Stimulated activated naive CD8-positive, alpha-beta T cell treated with anti-CD3 and anti-CD28 coated beads, Interleukin-15, amount 100 ng/mL, for 72 hours (primary cell): ENCODE measurements at regions not wholly inside any gene's neighbourhood (a gene's known extent, or its start where the extent isn't known, plus 50 kb on each side); places are given as distances from the start of the nearest gene placed in this dataset.

Experiments used
- ATAC-seq: fragments of 150-1000 bp; cut with Tn5 transposase; 2 replicates; pipeline ENCODE4 v1.10.0; 2021; ENCODE audit warnings: mild to moderate bottlenecking, moderate library complexity
- DNase-seq, 2 donors: peaks; one replicate each; pipeline ENCODE4 v3.0.0; 2021 to 2022
- H3K27ac Mint-ChIP-seq, 2 donors: one replicate each; pipeline ENCODE4 v1.8.0; 2022; ENCODE audit warnings: mild to moderate bottlenecking in 2 of 2, mixed read lengths in 2 of 2, moderate library complexity in 2 of 2
- H3K27me3 Mint-ChIP-seq: one replicate; pipeline ENCODE4 v1.8.0; 2022; ENCODE audit warnings: mixed read lengths
- H3K4me1 Mint-ChIP-seq: one replicate; pipeline ENCODE4 v1.8.0; 2022; ENCODE audit warnings: mild to moderate bottlenecking, mixed read lengths
- H3K4me3 Mint-ChIP-seq, 2 donors: one replicate each; pipeline ENCODE4 v1.8.0; 2022; ENCODE audit warnings: mild to moderate bottlenecking in 2 of 2, mixed read lengths in 2 of 2, moderate library complexity in 1 of 2
- H3K9me3 Mint-ChIP-seq, 2 donors: one replicate each; pipeline ENCODE4 v1.8.0; 2022; ENCODE audit warnings: mixed read lengths in 2 of 2

GRCh38 chr1:5706239-5706638, 286.0 kb downstream of the NPHP4 start:
- DNase-seq (no peak), ATAC-seq (no peak)
- H3K27me3 Mint-ChIP-seq = no peaks in the 10 kb centered on the region
- no peak overlapping the region for H3K27ac Mint-ChIP-seq
- H3K4me1 Mint-ChIP-seq = peaks cover 6% of the 10 kb centered on the region
- H3K9me3 Mint-ChIP-seq = no peaks in the 10 kb centered on the region
- no peak overlapping the region for H3K4me3 Mint-ChIP-seq

- no peaks in the 10 kb centered on the region for H3K9me3 Mint-ChIP-seq
- no peak overlapping the region for H3K27ac Mint-ChIP-seq
- no peaks in the 10 kb centered on the region for H3K27me3 Mint-ChIP-seq
- H3K4me1 Mint-ChIP-seq = peaks cover 6% of the 10 kb centered on the region
- ATAC-seq = no peak
- DNase-seq = no peak
- no peak overlapping the region for H3K4me3 Mint-ChIP-seq
Measured at GRCh38 chr1:5705751-5706150, 286.5 kb downstream of the NPHP4 start.

- Mint-ChIP-seq H3K27me3 (no peaks in the 10 kb centered on the region), H3K4me1 (peaks cover 6% of the 10 kb centered on the region), H3K27ac (no peak overlapping the region), H3K9me3 (no peaks in the 10 kb centered on the region), H3K4me3 (no peak overlapping the region)
- DNase-seq = no peak
- ATAC-seq = no peak
Measured at GRCh38 chr1:5704561-5705514, 287.4 kb downstream of the NPHP4 start.

DNA sequence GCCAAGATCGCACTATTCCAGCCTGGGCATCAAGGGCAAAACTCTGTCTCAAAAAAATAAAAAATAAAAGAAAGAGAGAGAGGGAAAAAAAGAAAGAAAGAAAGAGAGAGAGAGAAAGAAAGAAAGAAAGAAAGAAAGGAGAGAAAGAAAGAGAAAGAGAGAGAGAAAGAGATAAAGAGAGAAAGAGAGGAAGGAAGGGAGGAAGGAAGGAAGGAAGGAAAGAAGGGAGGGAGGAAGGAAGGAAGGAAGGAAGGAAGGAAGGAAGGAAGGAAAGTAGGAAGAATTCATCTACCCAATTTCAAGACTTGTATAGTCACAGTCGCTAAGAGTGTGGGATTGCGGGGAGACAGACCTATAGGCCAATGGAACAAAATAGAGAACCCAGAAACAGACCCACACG, 290.6 kb downstream of the NPHP4 start:
- Mint-ChIP-seq H3K9me3 (no peaks in the 10 kb centered on the region), H3K4me3 (no peak overlapping the region), H3K4me1 (no peaks in the 10 kb centered on the region), H3K27ac (no peak overlapping the region), H3K27me3 (no peaks in the 10 kb centered on the region)
- ATAC-seq (no peak), DNase-seq (no peak)

GRCh38 chr1:5693568-5693967, 298.7 kb downstream of the NPHP4 start:
- H3K27ac Mint-ChIP-seq = no peak overlapping the region
- DNase-seq = no peak
- no peaks in the 10 kb centered on the region for H3K4me1 Mint-ChIP-seq
- no peak overlapping the region for H3K4me3 Mint-ChIP-seq
- H3K9me3 Mint-ChIP-seq = no peaks in the 10 kb centered on the region
- no peak for ATAC-seq
- H3K27me3 Mint-ChIP-seq = peaks cover 13% of the 10 kb centered on the region

- ATAC-seq = no peak
- Mint-ChIP-seq H3K9me3 (no peaks in the 10 kb centered on the region), H3K4me3 (no peak overlapping the region), H3K4me1 (no peaks in the 10 kb centered on the region), H3K27me3 (peaks cover 13% of the 10 kb centered on the region), H3K27ac (no peak overlapping the region)
- DNase-seq = no peak
Measured at GRCh38 chr1:5692664-5693063, 299.6 kb downstream of the NPHP4 start.

DNA sequence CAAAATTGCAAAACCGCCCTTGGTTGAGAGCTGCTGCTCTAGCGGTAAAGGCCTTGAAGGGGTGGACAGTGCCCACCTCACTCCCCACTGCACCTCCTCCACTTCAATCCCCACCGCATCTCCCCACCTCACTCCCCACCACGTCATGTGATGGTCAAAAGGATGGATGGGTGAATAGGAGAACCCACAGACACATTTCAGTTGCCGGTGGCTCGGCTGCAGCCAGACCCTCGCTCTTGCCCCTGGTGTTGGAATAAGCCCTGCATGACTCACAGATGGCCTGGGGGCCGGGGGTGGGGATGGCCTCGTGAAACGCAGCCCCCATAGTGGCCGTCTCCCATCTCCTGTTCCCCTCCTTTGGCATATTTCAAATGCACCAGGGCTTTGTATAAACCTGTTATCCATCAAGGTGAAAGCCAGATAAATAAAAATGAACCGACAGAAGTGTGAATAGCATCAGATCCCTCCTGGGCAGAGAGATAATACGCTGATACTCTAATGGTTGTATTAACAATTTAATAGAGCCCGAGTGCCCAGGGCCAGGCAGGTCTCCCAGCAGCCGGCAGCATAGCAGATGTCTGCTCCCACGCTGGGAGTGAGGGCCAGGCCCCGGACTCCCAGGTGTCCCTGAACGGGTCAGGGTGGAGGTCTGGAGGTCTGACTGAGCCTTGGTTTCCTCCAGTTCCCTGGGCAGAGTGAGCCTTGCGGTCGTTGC, 300.3 kb downstream of the NPHP4 start:
- H3K4me1 Mint-ChIP-seq = no peaks in the 10 kb centered on the region

GRCh38 chr1:5690898-5691297, 301.3 kb downstream of the NPHP4 start:
- ATAC-seq = no peak
- DNase-seq = no peak
- Mint-ChIP-seq H3K4me3 (no peak overlapping the region), H3K27me3 (peaks cover 13% of the 10 kb centered on the region), H3K27ac (no peak overlapping the region), H3K4me1 (no peaks in the 10 kb centered on the region), H3K9me3 (peaks cover 0 to 8% of the 10 kb centered on the region in 2 donors)

More for the DNA sequence above, 300.3 kb downstream of the NPHP4 start:
- no peak overlapping the region for H3K27ac Mint-ChIP-seq
- peaks cover 13% of the 10 kb centered on the region for H3K27me3 Mint-ChIP-seq
- ATAC-seq = no peak
- DNase-seq = no peak
- H3K9me3 Mint-ChIP-seq = no peaks in the 10 kb centered on the region
- no peak overlapping the region for H3K4me3 Mint-ChIP-seq

GRCh38 chr1:5690291-5690690, 301.9 kb downstream of the NPHP4 start:
- no peak for DNase-seq
- Mint-ChIP-seq H3K4me3 (no peak overlapping the region), H3K27me3 (peaks cover 11% of the 10 kb centered on the region), H3K27ac (no peak overlapping the region), H3K9me3 (peaks cover 0 to 9% of the 10 kb centered on the region in 2 donors), H3K4me1 (no peaks in the 10 kb centered on the region)
- no peak for ATAC-seq

- DNase-seq = no peak
- no peak for ATAC-seq
Measured at GRCh38 chr1:5688081-5689077, 303.8 kb downstream of the NPHP4 start.

GRCh38 chr1:5686925-5687706, 305.1 kb downstream of the NPHP4 start:
- Mint-ChIP-seq H3K4me1 (no peaks in the 10 kb centered on the region), H3K27me3 (peaks cover 6% of the 10 kb centered on the region), H3K27ac (no peak overlapping the region), H3K9me3 (peaks cover 0 to 9% of the 10 kb centered on the region in 2 donors), H3K4me3 (no peak overlapping the region)
- DNase-seq (no peak), ATAC-seq (no peak)

More at GRCh38 chr1:5688081-5689077, 303.8 kb downstream of the NPHP4 start:
- peaks cover 0 to 9% of the 10 kb centered on the region in 2 donors for H3K9me3 Mint-ChIP-seq
- no peaks in the 10 kb centered on the region for H3K4me1 Mint-ChIP-seq
- H3K4me3 Mint-ChIP-seq = no peak overlapping the region
- H3K27ac Mint-ChIP-seq = no peak overlapping the region
- H3K27me3 Mint-ChIP-seq = peaks cover 6% of the 10 kb centered on the region

GRCh38 chr1:5686195-5686594, 306.0 kb downstream of the NPHP4 start:
- no peaks in the 10 kb centered on the region for H3K27me3 Mint-ChIP-seq
- ATAC-seq (no peak), DNase-seq (no peak)
- H3K4me1 Mint-ChIP-seq = no peaks in the 10 kb centered on the region
- H3K27ac Mint-ChIP-seq = no peak overlapping the region
- H3K4me3 Mint-ChIP-seq = no peak overlapping the region
- peaks cover 0 to 9% of the 10 kb centered on the region in 2 donors for H3K9me3 Mint-ChIP-seq

DNA sequence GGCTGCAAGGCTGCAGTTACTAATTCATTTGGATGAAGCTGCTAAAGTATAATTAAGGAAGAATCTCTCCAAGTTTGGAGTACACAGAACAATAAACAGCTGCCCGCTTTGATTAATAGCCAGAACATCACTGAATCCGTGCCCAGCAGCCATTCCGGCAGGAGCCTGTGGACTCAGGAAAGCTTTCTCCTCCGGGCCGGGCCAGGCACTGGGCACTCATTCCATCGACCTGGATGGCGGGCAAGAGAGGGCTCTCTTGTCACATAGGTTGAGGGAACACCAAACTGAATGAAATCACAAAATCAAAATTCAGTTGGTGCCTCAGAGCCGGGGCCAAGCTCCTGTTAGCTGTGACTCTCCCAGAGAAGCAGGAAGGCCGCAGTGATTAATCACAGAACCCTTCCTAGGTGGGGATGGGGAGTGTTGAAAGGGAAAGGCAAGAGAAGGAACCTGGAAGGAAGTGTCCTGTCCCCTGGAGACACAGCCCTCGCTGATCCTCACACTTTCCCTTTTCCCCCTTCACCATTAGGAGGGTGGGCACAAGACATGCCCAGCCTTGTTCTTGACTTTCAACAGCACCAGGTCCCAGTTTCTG, 306.7 kb downstream of the NPHP4 start:
- no peak for ATAC-seq
- DNase-seq = no peak

GRCh38 chr1:5684791-5685190, 307.4 kb downstream of the NPHP4 start:
- H3K4me1 Mint-ChIP-seq = no peaks in the 10 kb centered on the region
- no peak overlapping the region for H3K27ac Mint-ChIP-seq
- ATAC-seq = no peak
- H3K27me3 Mint-ChIP-seq = no peaks in the 10 kb centered on the region
- peaks cover 0 to 9% of the 10 kb centered on the region in 2 donors for H3K9me3 Mint-ChIP-seq
- no peak for DNase-seq
- H3K4me3 Mint-ChIP-seq = no peak overlapping the region

More for the DNA sequence above, 306.7 kb downstream of the NPHP4 start:
- Mint-ChIP-seq H3K27ac (peak overlapping the region in 1 of 2 donors; percentile 69), H3K27me3 (no peaks in the 10 kb centered on the region), H3K9me3 (peaks cover 0 to 9% of the 10 kb centered on the region in 2 donors), H3K4me3 (no peak overlapping the region), H3K4me1 (no peaks in the 10 kb centered on the region)
